ENCODE measurements at regions not wholly inside any gene's neighbourhood (a gene's known extent, or its start where the extent isn't known, plus 50 kb on each side); places are given as distances from the start of the nearest gene placed in this dataset.
"Not testable (repeated sequence)": the region's sequence is repeated elsewhere in the genome, so short reads cannot be mapped to it uniquely, and the experiment has no call there.

GRCh38 chr16:62732092-62732491 is 695.9 kb upstream of the CDH8 start:
- H3K27me3 Mint-ChIP-seq (ENCODE audit: low read depth): no peaks in the 10 kb centered on the region
- H3K4me3 Mint-ChIP-seq: no peak overlapping the region
- H3K9me3 Mint-ChIP-seq: peaks cover 3% of the 10 kb centered on the region
- H3K27ac Mint-ChIP-seq: no peak overlapping the region
- no peak for DNase-seq
- CTCF ChIA-PET: interaction anchor here (0.5 kb wide), 1 partner anchor 93 kb away, joined by 3 read pairs; no protein-coding TSS in a partner anchor
- H3K4me1 Mint-ChIP-seq (ENCODE audit: low read depth): no peaks in the 10 kb centered on the region
- intact Hi-C loops (cut with micrococcal nuclease): no loop called here
- H3K36me3 Mint-ChIP-seq (ENCODE audit: low read depth): no peaks in the 10 kb centered on the region

- peaks cover 16% of the 10 kb centered on the region for H3K9me3 Mint-ChIP-seq
- H3K27ac Mint-ChIP-seq; H3K4me1 Mint-ChIP-seq (ENCODE audit: low read depth); CTCF ChIA-PET; intact Hi-C loops (cut with micrococcal nuclease); DNase-seq; H3K4me3 Mint-ChIP-seq; H3K36me3 Mint-ChIP-seq (ENCODE audit: low read depth); H3K27me3 Mint-ChIP-seq (ENCODE audit: low read depth): not testable (repeated sequence)
These were observed 688.5 kb upstream of the CDH8 start for GRCh38 chr16:62724670-62725269.

- H3K9me3 Mint-ChIP-seq: peaks cover 19% of the 10 kb centered on the region
- intact Hi-C loops (cut with micrococcal nuclease): no loop called here
- no peak overlapping the region for H3K27ac Mint-ChIP-seq
- H3K4me1 Mint-ChIP-seq (ENCODE audit: low read depth): no peaks in the 10 kb centered on the region
- no peaks in the 10 kb centered on the region for H3K27me3 Mint-ChIP-seq (ENCODE audit: low read depth)
- CTCF ChIA-PET: no interaction called here
- no peak for DNase-seq
- no peaks in the 10 kb centered on the region for H3K36me3 Mint-ChIP-seq (ENCODE audit: low read depth)
- H3K4me3 Mint-ChIP-seq: no peak overlapping the region
These were observed 684.4 kb upstream of the CDH8 start for GRCh38 chr16:62720651-62721050.

GRCh38 chr16:62717026-62717425 is 680.8 kb upstream of the CDH8 start:
- Mint-ChIP-seq H3K27me3 (ENCODE audit: low read depth) (no peaks in the 10 kb centered on the region), H3K36me3 (ENCODE audit: low read depth) (no peaks in the 10 kb centered on the region), H3K9me3 (peaks cover 14% of the 10 kb centered on the region), H3K4me3 (no peak overlapping the region), H3K27ac (no peak overlapping the region), H3K4me1 (ENCODE audit: low read depth) (no peaks in the 10 kb centered on the region)
- no peak for DNase-seq
- intact Hi-C loops (cut with micrococcal nuclease): no loop called here
- CTCF ChIA-PET: interaction anchor here (0.6 kb wide), 1 partner anchor 52 kb away, joined by 3 read pairs; no protein-coding TSS in a partner anchor

GRCh38 chr16:62715701-62716100 is 679.5 kb upstream of the CDH8 start:
- Mint-ChIP-seq H3K4me3 (no peak overlapping the region), H3K4me1 (ENCODE audit: low read depth) (no peaks in the 10 kb centered on the region), H3K36me3 (ENCODE audit: low read depth) (no peaks in the 10 kb centered on the region), H3K9me3 (peaks cover 14% of the 10 kb centered on the region), H3K27me3 (ENCODE audit: low read depth) (no peaks in the 10 kb centered on the region), H3K27ac (no peak overlapping the region)
- CTCF ChIA-PET: no interaction called here
- intact Hi-C loops (cut with micrococcal nuclease): no loop called here
- no peak for DNase-seq

- Mint-ChIP-seq H3K27me3 (ENCODE audit: low read depth) (no peaks in the 10 kb centered on the region), H3K4me3 (no peak overlapping the region), H3K27ac (no peak overlapping the region), H3K36me3 (ENCODE audit: low read depth) (no peaks in the 10 kb centered on the region), H3K9me3 (peaks cover 9% of the 10 kb centered on the region), H3K4me1 (ENCODE audit: low read depth) (no peaks in the 10 kb centered on the region)
- DNase-seq: no peak
- CTCF ChIA-PET: interaction anchor here (0.5 kb wide), 1 partner anchor 147 kb away, joined by 3 read pairs; no protein-coding TSS in a partner anchor
- intact Hi-C loops (cut with micrococcal nuclease): no loop called here
These were observed 676.3 kb upstream of the CDH8 start for GRCh38 chr16:62712566-62712965.

- no peaks in the 10 kb centered on the region for H3K36me3 Mint-ChIP-seq (ENCODE audit: low read depth)
- H3K9me3 Mint-ChIP-seq: peaks cover 6% of the 10 kb centered on the region
- H3K4me1 Mint-ChIP-seq (ENCODE audit: low read depth): no peaks in the 10 kb centered on the region
- intact Hi-C loops (cut with micrococcal nuclease): no loop called here
- DNase-seq: no peak
- H3K27me3 Mint-ChIP-seq (ENCODE audit: low read depth): no peaks in the 10 kb centered on the region
- CTCF ChIA-PET: interaction anchor here (0.5 kb wide), 1 partner anchor 146 kb away, joined by 3 read pairs; no protein-coding TSS in a partner anchor
- H3K27ac Mint-ChIP-seq: no peak overlapping the region
- no peak overlapping the region for H3K4me3 Mint-ChIP-seq
These were observed 675.6 kb upstream of the CDH8 start for GRCh38 chr16:62711797-62712196.

GRCh38 chr16:62709794-62710193 is 673.6 kb upstream of the CDH8 start:
- no peak for DNase-seq
- Mint-ChIP-seq H3K4me1 (ENCODE audit: low read depth) (no peaks in the 10 kb centered on the region), H3K9me3 (peaks cover 6% of the 10 kb centered on the region), H3K27me3 (ENCODE audit: low read depth) (no peaks in the 10 kb centered on the region), H3K27ac (no peak overlapping the region), H3K36me3 (ENCODE audit: low read depth) (no peaks in the 10 kb centered on the region), H3K4me3 (no peak overlapping the region)
- CTCF ChIA-PET: no interaction called here
- intact Hi-C loops (cut with micrococcal nuclease): no loop called here

GRCh38 chr16:62701426-62701825 is 665.2 kb upstream of the CDH8 start:
- Mint-ChIP-seq H3K9me3 (peaks cover 3% of the 10 kb centered on the region), H3K4me3 (no peak overlapping the region), H3K27ac (no peak overlapping the region), H3K36me3 (ENCODE audit: low read depth) (no peaks in the 10 kb centered on the region), H3K27me3 (ENCODE audit: low read depth) (no peaks in the 10 kb centered on the region), H3K4me1 (ENCODE audit: low read depth) (no peaks in the 10 kb centered on the region)
- CTCF ChIA-PET: no interaction called here
- DNase-seq: no peak
- intact Hi-C loops (cut with micrococcal nuclease): no loop called here

- H3K27me3 Mint-ChIP-seq (ENCODE audit: low read depth): no peaks in the 10 kb centered on the region
- peaks cover 6% of the 10 kb centered on the region for H3K9me3 Mint-ChIP-seq
- no peak overlapping the region for H3K27ac Mint-ChIP-seq
- no peaks in the 10 kb centered on the region for H3K4me1 Mint-ChIP-seq (ENCODE audit: low read depth)
- intact Hi-C loops (cut with micrococcal nuclease): no loop called here
- no peak overlapping the region for H3K4me3 Mint-ChIP-seq
- DNase-seq: no peak
- CTCF ChIA-PET: no interaction called here
- H3K36me3 Mint-ChIP-seq (ENCODE audit: low read depth): no peaks in the 10 kb centered on the region
These were observed 664.4 kb upstream of the CDH8 start for GRCh38 chr16:62700426-62701294.

- CTCF ChIA-PET: no interaction called here
- Mint-ChIP-seq H3K4me3 (no peak overlapping the region), H3K4me1 (ENCODE audit: low read depth) (no peaks in the 10 kb centered on the region), H3K9me3 (peaks cover 20% of the 10 kb centered on the region), H3K36me3 (ENCODE audit: low read depth) (no peaks in the 10 kb centered on the region), H3K27ac (no peak overlapping the region), H3K27me3 (ENCODE audit: low read depth) (no peaks in the 10 kb centered on the region)
- DNase-seq: no peak
- intact Hi-C loops (cut with micrococcal nuclease): no loop called here
These were observed 656.4 kb upstream of the CDH8 start for GRCh38 chr16:62692685-62693084.

GRCh38 chr16:62681819-62682218 is 645.6 kb upstream of the CDH8 start:
- no peak overlapping the region for H3K4me3 Mint-ChIP-seq
- no peaks in the 10 kb centered on the region for H3K36me3 Mint-ChIP-seq (ENCODE audit: low read depth)
- CTCF ChIA-PET: no interaction called here
- no peak for DNase-seq
- peaks cover 29% of the 10 kb centered on the region for H3K9me3 Mint-ChIP-seq
- intact Hi-C loops (cut with micrococcal nuclease): no loop called here
- H3K27ac Mint-ChIP-seq: no peak overlapping the region
- no peaks in the 10 kb centered on the region for H3K27me3 Mint-ChIP-seq (ENCODE audit: low read depth)
- no peaks in the 10 kb centered on the region for H3K4me1 Mint-ChIP-seq (ENCODE audit: low read depth)

- Mint-ChIP-seq H3K36me3 (ENCODE audit: low read depth) (no peaks in the 10 kb centered on the region), H3K9me3 (peaks cover 30% of the 10 kb centered on the region), H3K4me3 (no peak overlapping the region), H3K27ac (no peak overlapping the region), H3K4me1 (ENCODE audit: low read depth) (no peaks in the 10 kb centered on the region), H3K27me3 (ENCODE audit: low read depth) (no peaks in the 10 kb centered on the region)
- CTCF ChIA-PET: no interaction called here
- intact Hi-C loops (cut with micrococcal nuclease): no loop called here
- no peak for DNase-seq
These were observed 642.6 kb upstream of the CDH8 start for GRCh38 chr16:62678796-62679195.
